GM19025 (cell line): ENCODE measurements at regions not wholly inside any gene's neighbourhood (a gene's known extent, or its start where the extent isn't known, plus 50 kb on each side); places are given as distances from the start of the nearest gene placed in this dataset.
"Not testable (repeated sequence)": the region's sequence is repeated elsewhere in the genome, so short reads cannot be mapped to it uniquely, and the experiment has no call there.

ENCODE experiments used
- ATAC-seq: cut with Tn5 transposase; IDR thresholded peaks from one replicate; pipeline ENCODE4 v1.9.1; 2021; ENCODE audit warnings: mild to moderate bottlenecking, low read depth, moderate library complexity; ENCODE audit not compliant: unreplicated experiment

DNA sequence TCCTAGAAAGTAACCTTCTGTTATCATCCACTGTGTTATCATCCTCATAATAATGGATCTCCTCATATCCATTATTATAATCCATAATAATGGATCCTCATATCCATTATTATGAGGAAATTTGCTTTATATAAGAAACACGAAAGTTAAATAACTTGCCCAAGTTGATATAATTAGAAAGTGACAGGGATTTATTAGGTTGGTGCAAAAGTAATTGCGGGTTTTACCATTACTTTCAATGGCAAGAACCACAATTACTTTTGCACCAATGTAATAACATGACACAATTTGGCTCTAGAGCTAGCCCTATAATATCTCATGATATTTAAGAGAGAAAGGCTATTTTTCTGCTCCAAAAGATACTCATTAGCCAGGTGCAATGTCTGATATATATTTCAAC, 275.7 kb upstream of the STXBP5 start:
- no peak for ATAC-seq

DNA sequence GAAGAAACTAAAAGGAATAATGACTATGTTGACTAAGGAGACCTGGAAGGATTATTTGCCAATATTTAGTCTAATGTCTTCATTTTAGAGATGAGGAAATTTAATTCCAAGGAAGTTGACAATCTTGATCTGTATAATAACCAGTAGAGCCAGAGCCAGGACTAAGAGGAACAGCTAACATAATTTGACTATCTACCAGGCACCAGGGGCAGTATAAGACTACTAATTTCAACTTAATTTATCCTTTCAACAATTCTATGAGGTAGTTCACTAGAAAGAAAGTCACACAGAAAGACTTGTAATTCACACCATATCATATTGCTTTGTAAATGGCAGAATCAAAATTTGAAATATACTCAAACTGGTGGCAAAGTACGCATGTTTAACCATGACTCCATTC, 273.0 kb upstream of the STXBP5 start:
- no peak for ATAC-seq

DNA sequence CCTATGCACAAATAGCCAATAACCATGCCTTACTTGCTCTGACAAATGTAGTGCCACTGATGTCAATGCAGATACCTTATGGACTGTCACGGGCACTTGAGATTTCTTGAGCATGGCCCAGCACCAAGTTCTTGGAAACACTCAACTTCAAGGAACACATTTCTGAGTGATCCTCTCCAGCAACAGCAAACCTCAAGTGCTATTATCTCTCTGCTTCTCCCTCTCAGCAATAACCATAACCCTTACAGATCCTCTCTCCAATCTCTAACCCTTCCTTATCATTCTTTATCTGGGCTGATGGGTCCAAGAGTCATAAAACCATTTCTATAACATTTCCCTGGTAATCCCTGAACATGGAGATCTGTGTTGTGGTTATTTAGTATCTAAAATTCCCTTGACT, 266.9 kb upstream of the STXBP5 start:
- ATAC-seq = no peak

DNA sequence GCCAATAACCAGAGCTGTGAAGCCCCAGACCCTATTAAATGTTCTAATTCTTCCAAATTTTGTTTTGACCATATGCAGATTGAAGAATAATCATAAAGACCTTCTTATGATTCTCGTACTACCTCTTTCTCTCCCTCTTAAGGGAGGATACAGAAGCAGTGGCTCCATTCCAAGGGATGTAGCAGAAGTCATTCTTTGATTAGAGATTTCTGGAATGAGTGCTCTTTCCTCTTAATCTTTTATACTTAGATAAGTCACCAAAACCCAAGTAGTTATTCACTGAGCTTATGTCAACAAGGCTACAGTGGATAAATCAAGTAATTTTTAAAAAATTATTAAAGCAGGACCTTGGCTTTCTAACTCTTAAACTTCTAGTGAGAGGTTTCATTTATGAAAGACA, 266.0 kb upstream of the STXBP5 start:
- no peak for ATAC-seq

DNA sequence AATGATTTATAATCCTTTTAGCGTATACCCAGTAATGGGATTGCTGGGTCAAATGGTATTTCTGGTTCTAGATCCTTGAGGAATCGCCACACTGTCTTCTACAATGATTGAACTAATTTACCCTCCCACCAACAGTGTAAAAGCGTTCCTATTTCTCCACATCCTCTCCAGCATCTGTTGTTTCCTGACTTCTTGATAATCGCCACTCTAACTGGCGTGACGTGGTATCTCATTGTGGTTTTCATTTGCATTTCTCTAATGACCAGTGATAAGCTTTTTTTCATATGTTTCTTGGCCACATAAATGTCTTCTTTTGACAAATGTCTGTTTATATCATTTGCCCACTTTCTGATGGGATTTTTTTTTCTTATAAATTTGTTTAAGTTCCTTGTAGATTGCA, 264.8 kb upstream of the STXBP5 start:
- ATAC-seq = not testable (repeated sequence)

DNA sequence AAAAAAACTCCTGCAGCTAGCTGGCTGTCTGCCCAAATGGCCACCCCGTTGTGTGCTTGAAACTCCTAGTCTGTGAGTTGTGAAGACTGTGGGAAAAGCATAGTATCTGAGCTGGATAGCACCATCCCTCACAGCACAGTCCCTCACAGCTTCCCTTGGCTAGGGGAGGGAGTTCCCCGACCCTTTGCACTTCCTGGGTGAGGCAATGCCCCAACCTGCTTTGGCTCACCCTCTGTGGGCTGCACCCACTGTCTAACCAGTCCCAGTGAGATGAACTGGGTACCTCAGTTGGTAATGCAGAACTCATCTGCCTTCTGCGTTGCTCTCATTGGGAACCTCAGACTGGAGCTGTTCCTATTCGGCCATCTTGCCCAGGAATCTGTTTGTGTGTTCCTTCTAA, 260.6 kb upstream of the STXBP5 start:
- ATAC-seq = no peak

DNA sequence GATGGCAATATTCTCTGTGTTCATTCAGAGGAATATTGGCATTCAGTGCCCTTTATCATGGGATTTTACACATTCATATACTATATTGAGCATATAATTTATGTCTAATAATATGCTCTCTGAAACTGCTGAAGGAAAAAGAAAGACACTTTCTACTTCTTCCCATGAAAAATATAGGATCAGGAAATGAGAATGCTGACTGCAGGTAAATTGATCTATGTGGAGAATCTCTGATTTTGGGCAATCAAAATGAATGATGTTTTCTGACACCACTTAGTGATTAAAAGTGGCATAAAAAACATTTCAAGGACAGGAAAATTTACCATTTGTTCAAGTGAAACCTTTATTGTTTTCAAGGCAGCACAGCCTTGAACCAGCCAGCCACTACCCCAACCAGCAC, 260.1 kb upstream of the STXBP5 start:
- no peak for ATAC-seq

DNA sequence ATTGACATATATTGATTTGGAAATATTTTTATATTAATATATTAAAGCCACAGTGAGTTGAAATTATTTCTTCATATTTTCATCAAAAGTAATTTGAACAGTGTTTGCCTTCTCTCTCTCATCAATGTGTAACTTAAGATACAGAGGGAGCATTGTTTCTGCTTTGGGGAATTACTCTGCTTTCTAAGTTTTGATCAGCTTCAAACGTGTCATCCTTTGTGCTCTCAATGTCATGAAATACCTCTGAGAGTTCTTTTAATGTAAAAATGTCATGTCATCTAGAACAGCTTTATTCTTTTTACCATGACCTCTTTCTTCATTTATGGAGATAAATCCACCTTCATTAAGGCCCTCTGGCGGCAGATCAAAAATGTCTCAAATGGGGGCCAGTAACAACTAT, 259.4 kb upstream of the STXBP5 start:
- no peak for ATAC-seq

DNA sequence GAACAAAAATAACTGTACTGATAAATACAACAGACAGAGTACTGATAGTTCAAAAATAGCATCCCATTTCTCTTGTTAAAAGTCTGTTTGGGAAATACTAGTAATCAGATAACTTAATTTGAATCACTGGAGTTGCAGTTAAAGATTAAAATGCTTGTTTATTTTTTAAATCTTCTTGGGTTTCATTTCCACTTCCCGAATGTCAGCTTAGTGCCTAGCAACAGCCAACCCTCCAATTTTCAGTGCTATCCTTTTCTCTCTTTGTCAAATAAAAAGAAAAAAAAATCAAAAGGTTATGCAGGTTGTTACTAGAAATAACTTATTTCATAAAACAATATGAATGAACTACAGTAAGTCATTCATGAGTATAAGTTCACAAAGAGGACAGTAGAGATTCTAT, 257.7 kb upstream of the STXBP5 start:
- ATAC-seq = no peak

DNA sequence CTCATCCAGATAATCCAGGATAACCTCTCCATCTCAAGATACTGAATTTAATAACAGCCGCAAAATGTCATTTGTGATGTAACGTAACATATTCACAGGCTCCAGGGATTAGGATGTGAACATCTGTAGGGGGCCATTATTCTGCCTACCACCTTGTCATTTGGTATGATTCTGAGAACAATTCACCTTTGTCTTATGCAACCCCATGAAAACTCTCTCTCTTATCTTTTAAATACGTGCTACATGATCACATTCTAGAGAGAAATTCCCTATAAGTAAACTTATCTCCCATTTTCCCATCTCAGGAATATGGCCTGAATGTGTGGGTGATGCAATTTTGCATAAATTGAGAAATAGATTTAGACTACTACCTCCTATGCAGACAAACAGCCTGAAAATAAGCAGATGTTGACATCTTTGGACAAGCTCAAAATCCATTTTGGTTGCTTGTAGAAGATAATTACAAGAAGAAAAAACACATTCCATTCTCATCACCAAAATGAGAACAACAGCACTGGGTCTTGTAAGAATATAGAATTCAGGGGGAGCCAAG, 255.4 kb upstream of the STXBP5 start:
- ATAC-seq = no peak

DNA sequence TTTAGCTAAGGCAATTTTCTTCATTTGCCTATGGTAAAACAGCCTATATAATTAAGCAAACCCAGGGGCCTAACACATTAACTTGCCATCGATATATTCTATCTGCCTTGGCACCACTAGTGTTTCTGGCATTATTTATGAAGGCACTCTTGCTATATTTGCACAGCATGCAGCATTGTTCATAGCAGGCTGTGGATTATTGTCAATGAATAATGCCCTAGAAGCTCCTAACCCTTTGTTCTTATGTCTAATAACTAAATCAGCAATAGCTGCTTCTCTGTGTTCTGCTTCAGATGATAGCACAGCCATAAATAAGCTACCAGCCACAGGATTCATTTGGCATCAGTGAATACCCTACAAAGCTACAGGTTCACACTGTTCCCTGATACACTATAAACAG, 254.8 kb upstream of the STXBP5 start:
- ATAC-seq = no peak

DNA sequence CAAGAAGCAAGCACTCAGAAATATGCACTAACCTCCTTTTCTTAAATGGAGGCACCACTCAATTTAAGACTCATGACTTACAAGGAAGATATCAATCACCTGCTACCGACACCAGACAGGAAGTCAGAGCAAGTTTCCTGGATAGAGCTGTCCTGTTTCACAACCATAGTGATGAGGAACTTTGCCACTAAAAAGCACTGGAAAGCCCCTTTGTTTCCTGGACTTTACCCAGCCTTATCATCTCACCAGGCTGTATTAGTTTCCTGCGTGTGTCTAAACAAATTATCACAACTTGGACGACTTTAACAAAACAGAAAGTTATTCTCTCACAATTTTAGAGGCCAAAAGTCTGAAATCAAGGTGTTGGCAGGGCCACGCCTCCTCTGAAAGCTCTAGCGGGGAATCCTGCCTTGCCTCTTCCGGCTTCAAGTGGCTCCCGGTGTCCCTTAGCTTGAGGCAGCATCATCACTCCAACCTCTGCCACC, 253.8 kb upstream of the STXBP5 start:
- peak; percentile 58 for ATAC-seq

DNA sequence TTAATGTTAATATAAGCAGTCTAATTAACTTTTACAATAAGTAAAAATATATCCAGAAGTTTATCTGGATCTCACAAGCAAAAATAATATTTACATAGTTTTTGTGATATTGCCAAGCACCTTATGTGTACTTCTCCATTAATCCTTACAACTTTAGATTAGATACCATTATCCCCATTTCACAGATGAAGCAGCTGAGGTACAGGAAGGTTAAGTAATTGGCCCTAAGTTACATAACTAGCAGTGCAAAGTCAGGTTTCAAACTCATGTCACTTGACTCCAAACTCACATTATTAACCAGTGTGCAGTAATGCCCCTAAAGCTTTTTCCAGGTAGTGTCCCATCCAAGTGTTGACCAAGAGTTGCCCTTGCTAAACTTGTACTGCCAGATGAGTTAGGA, 248.6 kb upstream of the STXBP5 start:
- ATAC-seq = no peak

DNA sequence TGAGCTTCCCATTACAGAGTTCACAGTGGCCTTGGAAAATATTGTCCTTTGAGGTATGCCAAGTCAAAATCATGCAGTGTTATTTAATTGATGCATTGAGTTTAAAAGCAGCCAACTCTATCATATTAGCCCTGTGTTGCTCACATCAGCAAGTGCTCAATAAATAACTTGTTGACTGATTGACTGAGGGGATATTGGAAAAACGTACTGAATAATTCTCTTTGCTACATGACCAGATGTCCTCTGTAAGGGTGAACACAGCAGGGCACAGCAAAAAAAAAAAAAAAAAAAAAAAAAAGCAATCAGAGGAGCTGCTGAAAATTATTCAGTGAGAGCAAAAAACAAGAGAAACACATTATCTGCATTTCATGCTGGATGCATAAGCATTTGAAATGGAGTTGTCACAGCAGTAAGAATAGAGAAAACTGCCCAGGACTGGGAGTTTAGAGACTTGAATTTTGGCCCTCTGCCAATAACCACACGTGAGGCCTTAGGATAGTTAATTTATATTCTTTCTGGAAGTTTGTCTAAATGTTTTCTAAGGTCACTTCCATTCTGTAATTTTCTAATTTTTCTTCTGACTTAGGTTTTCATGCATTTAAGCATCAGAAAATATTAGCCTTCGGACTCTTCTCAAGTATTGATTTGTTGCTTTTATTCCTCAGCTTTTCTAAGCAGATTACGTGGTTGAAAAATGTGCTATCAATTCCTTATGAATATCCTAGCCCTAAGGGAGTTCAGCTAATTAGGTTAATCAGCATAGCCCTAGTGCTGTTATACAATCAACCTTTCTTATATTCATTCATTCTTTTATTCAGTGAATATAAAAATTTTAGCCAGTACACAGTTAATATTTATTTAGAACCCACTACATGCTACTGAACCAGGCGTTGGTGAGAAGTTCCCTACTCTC, 246.8 kb upstream of the STXBP5 start:
- no peak for ATAC-seq

DNA sequence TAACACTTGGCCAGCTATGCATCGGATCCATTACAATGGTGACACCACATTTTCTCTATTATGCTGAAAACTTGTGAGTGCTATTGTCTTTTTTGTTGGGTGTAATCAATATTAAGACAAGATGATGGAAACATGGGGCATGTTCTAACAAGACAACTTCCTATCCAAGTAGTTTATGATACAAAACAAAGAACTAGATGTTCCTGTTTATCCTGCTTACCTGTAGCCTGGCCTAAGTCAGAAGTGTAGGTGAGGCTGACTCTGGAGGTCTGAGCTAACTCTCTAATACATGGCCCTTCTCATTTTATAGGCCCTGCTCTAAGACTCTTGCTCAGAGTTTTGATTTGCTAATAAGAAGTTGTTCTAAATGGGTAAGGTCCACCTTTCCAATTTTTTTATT, 242.4 kb upstream of the STXBP5 start:
- no peak for ATAC-seq

DNA sequence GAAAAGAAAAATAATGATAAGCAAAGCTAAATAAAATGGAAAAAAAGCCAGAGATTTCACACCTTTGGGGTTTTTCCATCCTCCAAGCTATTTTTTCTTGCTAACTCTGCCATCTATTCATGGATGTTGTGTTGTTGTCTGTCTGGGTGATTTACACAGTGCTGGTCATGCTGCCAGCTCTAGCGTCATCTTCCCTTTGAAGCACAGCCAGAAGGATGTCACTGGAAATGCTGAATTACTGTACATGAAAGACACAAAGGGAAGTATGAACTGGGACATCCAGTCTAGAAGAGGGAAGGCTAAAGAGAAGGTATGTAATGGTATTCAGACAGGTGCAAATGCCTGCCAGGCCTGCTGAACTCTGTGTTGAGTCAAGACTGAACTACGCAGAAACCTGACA, 241.9 kb upstream of the STXBP5 start:
- ATAC-seq = no peak

DNA sequence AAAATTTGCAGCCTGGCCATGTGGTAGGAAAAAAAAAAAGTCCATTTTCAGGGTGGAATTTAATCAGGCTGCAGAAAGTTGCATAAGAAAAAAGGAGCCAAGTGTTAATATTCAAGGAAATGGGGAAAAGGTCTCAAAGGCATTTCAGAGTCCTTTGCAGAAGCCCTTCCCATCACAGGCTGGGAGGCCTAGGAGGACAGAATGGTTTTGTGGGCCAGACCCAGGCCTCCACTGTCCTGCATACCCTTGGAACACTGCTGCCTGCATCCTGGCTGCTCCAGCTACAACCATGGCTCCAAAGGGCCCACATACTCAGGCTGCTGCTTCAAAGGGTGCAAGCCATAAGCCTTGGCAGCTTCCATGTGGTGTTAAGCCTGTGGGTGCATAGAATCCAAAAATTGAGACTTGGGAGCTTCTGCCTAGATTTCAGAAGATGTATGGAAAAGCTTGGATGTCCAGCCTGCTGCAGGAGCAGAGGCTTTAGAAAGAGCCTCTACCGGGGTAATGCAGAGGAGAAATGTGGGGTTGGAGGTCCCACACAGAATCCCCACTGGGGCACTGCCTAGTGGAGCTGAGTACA, 239.0 kb upstream of the STXBP5 start:
- no peak for ATAC-seq

DNA sequence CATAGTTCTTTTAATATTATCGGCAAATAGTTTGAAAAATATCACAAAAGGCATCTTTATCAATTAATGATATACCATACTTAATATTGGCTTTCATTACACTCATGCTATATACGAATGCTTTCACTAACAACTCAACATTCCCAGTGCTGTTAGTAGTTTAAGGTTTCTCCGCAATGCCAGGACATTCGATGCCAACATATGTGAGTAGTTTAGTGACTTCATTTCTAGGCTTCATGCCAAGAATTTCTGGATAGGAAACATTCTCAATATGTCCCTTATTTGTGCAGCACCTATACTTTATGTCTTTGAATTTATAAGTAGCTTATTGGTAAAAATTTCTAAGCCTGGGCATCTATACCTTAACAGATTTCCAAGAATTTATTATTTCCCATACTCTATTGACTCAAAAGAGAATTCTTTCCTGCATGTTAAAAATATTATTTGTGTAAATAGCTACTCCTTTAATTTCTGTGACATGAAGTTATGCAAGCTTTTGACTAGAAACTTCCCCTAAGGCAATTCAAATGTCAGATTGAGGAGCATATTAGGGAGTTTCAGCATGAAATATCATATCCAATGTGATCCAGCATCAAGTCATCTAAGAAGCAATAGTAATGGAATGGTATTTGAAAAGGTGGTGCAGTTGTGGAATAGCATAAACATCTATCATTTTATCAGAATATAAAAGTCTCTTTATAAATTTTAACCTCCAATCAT, 236.0 kb upstream of the STXBP5 start:
- ATAC-seq = no peak

DNA sequence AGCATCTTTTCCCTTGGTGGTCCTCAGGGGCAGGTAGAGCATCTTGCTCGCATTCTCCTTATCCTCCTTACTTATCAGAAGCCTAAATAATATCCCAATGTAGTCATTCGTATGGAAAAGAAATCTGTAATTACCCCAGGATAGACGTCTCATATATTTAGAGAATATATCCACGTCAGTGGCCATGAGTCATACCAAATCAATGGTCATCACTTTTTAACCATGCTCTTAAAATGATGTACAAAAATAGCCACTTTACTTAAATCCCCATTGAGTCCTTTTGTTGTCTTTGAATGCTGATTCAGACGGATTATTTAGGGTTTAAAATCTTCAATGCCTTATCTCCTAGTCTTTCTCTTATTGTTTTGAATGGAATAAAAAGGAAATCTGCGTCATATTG, 231.7 kb upstream of the STXBP5 start:
- ATAC-seq = no peak

DNA sequence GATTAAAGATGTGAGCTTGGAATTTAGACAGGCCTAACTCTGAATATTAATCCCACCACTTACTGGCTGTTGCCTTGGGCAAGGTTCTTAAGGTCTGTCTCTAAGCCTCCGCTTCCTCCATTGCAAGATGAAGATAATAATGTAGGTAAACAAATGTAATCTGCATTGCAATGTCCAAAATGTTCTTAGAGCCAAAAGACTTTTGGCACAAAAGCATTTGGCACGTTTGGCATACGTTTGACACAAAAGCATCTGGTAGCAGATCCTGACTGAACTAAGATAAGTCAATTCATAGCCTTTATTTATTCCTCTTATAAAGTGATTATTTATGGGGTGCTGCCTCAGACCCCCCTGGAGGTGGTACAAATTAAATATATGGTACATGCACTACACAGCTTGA, 229.9 kb upstream of the STXBP5 start:
- ATAC-seq = no peak

DNA sequence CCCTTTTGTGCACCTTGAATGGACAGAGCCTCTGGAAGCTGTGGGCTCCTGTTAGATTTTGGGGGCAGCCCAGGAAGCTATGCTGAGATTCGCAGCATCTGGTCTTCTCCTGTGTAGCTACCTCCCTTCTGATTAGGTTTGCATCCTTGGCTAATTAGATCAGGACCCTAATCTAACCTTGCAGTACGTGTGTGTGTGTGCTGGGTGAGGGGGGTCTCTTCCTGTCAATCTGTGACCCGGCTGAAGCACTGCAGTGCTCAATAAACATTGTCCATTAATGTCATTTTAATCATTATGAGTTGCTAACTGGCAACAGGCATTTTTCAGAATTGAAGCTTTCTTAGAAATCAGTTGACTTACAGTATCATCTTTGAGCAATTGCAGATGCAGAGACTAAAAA, 229.1 kb upstream of the STXBP5 start:
- no peak for ATAC-seq
